Ascending aorta (tissue), 2 donors: ENCODE measurements at regions not wholly inside any gene's neighbourhood (a gene's known extent, or its start where the extent isn't known, plus 50 kb on each side); places are given as distances from the start of the nearest gene placed in this dataset.

Experiments
- DNase-seq, 2 donors: peaks; one replicate each; pipeline ENCODE4 v3.0.0-alpha.2; 2019; ENCODE audit warnings: low spot score in 2 of 2
- H3K27ac ChIP-seq, 2 donors: fragments of 200-600 bp; sonication (generic); one replicate each; pipeline ENCODE4 v1.5.1; 2016 to 2017; ENCODE audit warnings: mild to moderate bottlenecking in 1 of 2
- H3K27me3 ChIP-seq: fragments of 200-600 bp; sonication (generic); one replicate; pipeline ENCODE4 v1.5.1; 2017
- H3K36me3 ChIP-seq, 2 donors: fragments of 200-600 bp; sonication (generic); one replicate each; pipeline ENCODE4 v1.5.1; 2016
- H3K4me1 ChIP-seq, 2 donors: fragments of 200-600 bp; sonication (generic); one replicate each; pipeline ENCODE4 v1.5.1; 2016 to 2017; ENCODE audit warnings: mild to moderate bottlenecking in 1 of 2
- H3K4me3 ChIP-seq, 2 donors: fragments of 200-600 bp; sonication (generic); one replicate each; pipeline ENCODE4 v1.5.1; 2016 to 2017; ENCODE audit warnings: mild to moderate bottlenecking in 1 of 2
- H3K9me3 ChIP-seq, 2 donors: fragments of 200-600 bp; sonication (generic); one replicate each; pipeline ENCODE4 v1.5.1; 2016
- intact Hi-C: fragments of 100-400 bp; cut with DNase I; formaldehyde crosslinking; loops from one replicate; pipeline ENCODE4 v1.15.1; 2023
- TF ChIP-seq, protein P1 (sequence below), 3 experiments: fragments of 200-600 bp in 2 of 3; fragments of 450-650 bp in 1 of 3; sonication (generic) in 2 of 3; IDR thresholded peaks; one replicate each; pipeline ENCODE4 v1.5.1; 2016 to 2019; ENCODE audit warnings: antibody characterized with exemption in 3 of 3, mild to moderate bottlenecking in 1 of 3, moderate library complexity in 1 of 3

DNA sequence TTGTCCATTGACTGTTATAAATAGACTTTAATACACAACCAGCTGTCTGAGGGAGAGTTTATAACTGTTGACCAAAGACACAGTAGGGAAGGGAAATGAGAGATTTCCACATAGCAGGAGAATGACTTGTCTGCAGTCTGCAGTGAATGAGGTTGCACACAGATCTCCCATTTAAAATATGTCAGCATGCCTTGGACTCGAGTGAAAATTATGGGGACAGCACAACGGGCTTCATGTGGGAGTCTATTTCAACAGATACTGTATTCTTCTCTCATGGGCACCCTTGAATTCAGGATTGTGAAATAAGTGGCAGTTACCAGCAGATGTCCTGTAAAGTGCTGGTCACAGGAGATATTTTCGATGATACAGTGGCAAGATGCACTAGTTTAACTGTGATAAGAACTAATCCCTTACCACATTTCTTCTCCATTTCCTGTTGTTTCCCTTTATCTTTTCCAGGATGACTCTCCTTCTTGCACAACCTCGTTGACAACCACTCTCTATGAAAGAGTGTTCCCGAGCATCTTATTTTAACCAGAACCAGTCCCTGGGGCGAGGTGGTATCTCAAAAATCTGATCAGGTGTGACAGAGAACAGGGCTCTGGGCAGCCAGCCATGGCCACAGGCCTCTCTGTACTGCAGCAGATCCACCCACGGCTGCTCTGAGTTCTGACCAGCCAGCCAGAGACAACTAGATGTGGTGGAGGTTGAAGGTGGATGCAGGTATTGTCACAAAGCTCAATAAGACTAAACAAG is 51.5 kb upstream of the MAP3K1 start:
- no peak overlapping the region for H3K27ac ChIP-seq

DNA sequence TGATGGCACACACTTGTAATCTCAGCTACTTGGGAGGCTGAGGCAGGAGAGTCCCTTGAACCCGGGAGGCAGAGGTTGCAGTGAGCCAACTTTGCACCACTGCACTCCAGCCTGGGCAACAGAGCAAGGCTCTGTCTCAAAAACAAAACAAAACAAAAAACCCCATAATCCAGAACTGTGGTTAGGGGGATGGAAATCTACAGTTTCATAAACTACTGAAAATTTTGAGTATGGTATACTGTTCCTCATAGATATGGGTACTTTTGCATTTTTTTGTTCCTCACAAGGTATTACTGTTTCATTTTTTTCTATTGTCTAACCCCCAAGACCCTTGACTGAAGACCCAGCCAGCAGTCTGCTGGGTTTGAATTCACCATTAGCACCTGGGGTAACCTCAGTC is 52.2 kb upstream of the MAP3K1 start:
- H3K9me3 ChIP-seq, result no peaks in the 10 kb centered on the region
- intact Hi-C loops, result no loop called here
- H3K36me3 ChIP-seq, result no peaks in the 10 kb centered on the region
- no peak for DNase-seq
- H3K4me3 ChIP-seq, result no peak overlapping the region
- no peaks in the 10 kb centered on the region for H3K27me3 ChIP-seq
- H3K4me1 ChIP-seq, result no peaks in the 10 kb centered on the region
- TF ChIP-seq, protein P1, sequence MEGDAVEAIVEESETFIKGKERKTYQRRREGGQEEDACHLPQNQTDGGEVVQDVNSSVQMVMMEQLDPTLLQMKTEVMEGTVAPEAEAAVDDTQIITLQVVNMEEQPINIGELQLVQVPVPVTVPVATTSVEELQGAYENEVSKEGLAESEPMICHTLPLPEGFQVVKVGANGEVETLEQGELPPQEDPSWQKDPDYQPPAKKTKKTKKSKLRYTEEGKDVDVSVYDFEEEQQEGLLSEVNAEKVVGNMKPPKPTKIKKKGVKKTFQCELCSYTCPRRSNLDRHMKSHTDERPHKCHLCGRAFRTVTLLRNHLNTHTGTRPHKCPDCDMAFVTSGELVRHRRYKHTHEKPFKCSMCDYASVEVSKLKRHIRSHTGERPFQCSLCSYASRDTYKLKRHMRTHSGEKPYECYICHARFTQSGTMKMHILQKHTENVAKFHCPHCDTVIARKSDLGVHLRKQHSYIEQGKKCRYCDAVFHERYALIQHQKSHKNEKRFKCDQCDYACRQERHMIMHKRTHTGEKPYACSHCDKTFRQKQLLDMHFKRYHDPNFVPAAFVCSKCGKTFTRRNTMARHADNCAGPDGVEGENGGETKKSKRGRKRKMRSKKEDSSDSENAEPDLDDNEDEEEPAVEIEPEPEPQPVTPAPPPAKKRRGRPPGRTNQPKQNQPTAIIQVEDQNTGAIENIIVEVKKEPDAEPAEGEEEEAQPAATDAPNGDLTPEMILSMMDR (IDR thresholded peaks at IDR 0.05), result no peak
- no peak overlapping the region for H3K27ac ChIP-seq

More for the DNA sequence above, 51.5 kb upstream of the MAP3K1 start:
- TF ChIP-seq, protein P1 (IDR thresholded peaks at IDR 0.05), result no peak
- intact Hi-C loops, result no loop called here
- no peaks in the 10 kb centered on the region for H3K36me3 ChIP-seq
- no peaks in the 10 kb centered on the region for H3K4me1 ChIP-seq
- no peaks in the 10 kb centered on the region for H3K9me3 ChIP-seq
- no peak for DNase-seq
- no peaks in the 10 kb centered on the region for H3K27me3 ChIP-seq
- no peak overlapping the region for H3K4me3 ChIP-seq

DNA sequence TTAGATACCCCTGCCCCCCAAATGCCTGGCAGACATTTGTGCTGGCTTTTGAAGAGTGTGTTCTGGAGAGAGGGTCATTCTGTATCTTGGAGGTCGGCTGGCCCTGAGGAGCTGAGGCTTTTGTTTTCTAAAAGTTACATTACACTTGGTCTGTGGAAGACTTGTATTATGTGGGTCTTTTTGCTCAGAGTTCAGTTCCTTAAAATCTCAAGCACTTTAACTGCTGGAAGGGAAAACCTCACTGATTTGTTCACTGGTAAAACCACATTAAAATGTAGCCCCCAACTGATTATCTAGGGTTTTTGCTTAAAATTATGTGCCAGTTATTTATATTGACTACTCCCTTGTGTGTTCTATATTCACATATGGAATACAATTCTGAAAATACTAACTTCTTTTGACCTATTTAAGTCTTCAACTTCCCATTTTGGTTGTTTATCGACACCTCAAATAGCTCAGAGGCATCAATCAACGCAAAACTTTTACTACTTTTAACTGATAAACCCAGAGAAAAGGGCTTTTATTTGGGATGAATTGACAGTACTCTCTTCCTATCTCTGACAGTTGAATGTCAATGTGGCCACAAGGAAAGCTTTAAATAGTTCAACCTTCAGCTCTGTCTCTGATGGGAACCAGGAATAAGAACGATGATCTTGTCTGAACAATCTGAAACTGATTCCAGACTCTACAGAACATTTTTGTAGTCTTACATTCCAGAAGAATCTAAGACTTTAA is 54.0 kb upstream of the MAP3K1 start:
- intact Hi-C loops, result no loop called here
- Histone ChIP-seq H3K4me1 (no peaks in the 10 kb centered on the region), H3K27me3 (no peaks in the 10 kb centered on the region), H3K4me3 (no peak overlapping the region), H3K36me3 (no peaks in the 10 kb centered on the region), H3K9me3 (no peaks in the 10 kb centered on the region), H3K27ac (no peak overlapping the region)
- TF ChIP-seq, protein P1 (IDR thresholded peaks at IDR 0.05), result no peak
- no peak for DNase-seq

DNA sequence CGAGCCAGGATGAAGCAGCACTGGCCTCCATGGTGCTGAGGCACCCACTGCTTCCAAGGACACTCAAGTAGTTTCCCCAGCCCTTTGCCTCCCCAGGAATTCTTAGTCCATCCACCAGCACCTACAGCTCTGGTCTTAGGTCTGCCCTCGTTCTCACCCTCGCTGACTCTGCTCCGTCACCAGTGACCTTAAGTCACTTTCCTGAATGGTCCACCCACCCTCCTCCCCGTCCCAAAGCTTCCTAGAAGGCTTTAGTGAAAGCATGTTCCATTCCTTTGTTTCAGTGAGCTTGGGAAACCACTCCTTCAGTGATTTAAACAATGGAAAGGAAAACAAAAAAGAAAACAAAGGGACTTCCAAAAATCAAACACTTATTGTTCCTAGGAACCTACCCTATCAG is 54.6 kb upstream of the MAP3K1 start:
- no peak for DNase-seq
- no peaks in the 10 kb centered on the region for H3K27me3 ChIP-seq
- no peaks in the 10 kb centered on the region for H3K4me1 ChIP-seq
- H3K27ac ChIP-seq, result no peak overlapping the region
- H3K9me3 ChIP-seq, result no peaks in the 10 kb centered on the region
- intact Hi-C loops, result no loop called here
- no peak overlapping the region for H3K4me3 ChIP-seq
- TF ChIP-seq, protein P1 (IDR thresholded peaks at IDR 0.05), result no peak
- H3K36me3 ChIP-seq, result no peaks in the 10 kb centered on the region

DNA sequence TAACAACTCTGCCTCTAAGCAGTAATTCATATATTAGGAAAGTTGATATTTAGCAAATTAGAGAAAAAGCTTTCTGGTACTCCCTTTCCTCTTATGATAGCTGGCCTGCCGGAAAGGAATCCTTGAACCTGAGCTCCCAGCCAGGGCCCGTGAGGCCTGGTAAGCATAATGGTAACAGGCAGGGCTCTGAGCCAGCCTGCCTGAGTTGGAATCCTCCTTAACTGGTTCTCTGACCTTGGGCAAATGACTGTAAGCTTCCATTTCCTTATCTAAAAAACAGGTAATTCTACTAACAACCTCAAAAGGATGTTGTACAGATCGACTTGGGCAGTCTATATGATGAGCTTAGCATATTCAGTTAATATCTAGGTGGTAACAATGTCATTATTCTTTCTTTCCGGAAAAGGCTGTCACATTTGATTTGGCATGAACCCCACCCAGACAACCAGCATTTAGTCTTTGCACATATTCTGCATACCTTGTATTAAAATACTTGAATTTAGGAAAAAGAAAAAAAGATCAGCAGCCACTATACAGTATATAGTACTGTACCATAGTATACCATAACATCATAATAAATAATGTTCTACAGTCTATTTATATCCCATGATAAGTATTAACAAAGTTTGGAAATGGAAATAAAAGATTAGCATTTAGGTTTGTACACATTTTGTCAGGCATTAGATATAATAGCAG is 55.7 kb upstream of the MAP3K1 start:
- H3K9me3 ChIP-seq, result no peaks in the 10 kb centered on the region
- intact Hi-C loops, result no loop called here
- no peaks in the 10 kb centered on the region for H3K36me3 ChIP-seq

More for the DNA sequence above, 55.7 kb upstream of the MAP3K1 start:
- no peaks in the 10 kb centered on the region for H3K4me1 ChIP-seq
- TF ChIP-seq, protein P1 (IDR thresholded peaks at IDR 0.05), result no peak
- no peak overlapping the region for H3K27ac ChIP-seq
- H3K27me3 ChIP-seq, result no peaks in the 10 kb centered on the region
- no peak for DNase-seq
- H3K4me3 ChIP-seq, result no peak overlapping the region
